ES-I3 (cell line): ENCODE measurements at regions not wholly inside any gene's neighbourhood (a gene's known extent, or its start where the extent isn't known, plus 50 kb on each side); places are given as distances from the start of the nearest gene placed in this dataset.
"Not testable (repeated sequence)": the region's sequence is repeated elsewhere in the genome, so short reads cannot be mapped to it uniquely, and the experiment has no call there.

Experiments used
- H3K36me3 ChIP-seq: 2 replicates; pipeline ENCODE4 v1.6.1; 2013; ENCODE audit warnings: mild to moderate bottlenecking, low read length, control low read depth, moderate library complexity; ENCODE audit not compliant: insufficient read depth
- H3K4me1 ChIP-seq: 2 replicates; pipeline ENCODE4 v1.6.1; 2013; ENCODE audit warnings: mild to moderate bottlenecking, control low read depth, low read length; ENCODE audit not compliant: insufficient read depth
- H3K9ac ChIP-seq: 2 replicates; pipeline ENCODE4 v1.6.1; 2013; ENCODE audit warnings: low read depth, mild to moderate bottlenecking, low read length, moderate library complexity
- H3K9me3 ChIP-seq: 2 replicates; pipeline ENCODE4 v1.6.1; 2013; ENCODE audit warnings: mild to moderate bottlenecking, low read length, moderate library complexity; ENCODE audit not compliant: control insufficient read depth, insufficient read depth

DNA sequence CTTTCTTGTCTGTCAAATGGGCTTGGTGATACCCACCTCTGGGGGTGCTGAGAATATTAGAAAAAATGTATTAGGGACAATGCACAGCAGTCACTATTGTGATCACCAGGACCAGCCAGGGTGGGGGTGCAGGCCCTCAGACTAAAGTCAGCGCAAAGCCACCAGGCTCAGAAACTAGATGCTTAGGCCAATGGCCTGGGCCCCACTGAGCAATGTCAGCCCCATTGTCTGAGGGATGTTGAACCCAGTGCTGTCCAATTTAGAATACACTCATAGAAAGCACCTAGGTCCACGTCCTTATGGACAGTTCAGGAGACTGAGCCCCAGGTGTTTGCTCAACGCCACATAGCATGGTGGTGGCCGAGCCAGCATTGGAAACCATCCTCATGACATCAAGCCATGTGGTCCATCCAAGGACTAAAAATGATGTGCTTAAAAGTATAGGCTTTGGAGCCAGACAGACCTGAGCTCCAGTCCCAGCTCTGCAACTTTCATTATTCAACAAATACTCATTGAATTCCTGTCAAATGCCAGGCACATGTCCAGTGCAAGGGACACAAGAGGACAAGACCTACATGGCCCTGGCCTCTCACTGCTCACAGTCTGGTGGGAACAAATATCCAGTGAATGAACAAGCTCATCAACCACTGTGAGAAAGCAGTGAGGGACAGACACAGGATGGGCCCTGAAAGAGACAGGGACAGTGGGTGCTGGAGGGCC, 273.8 kb downstream of the MATN1 start:
- no peak overlapping the region for H3K9ac ChIP-seq
- no peaks in the 10 kb centered on the region for H3K4me1 ChIP-seq
- no peaks in the 10 kb centered on the region for H3K36me3 ChIP-seq
- no peaks in the 10 kb centered on the region for H3K9me3 ChIP-seq

DNA sequence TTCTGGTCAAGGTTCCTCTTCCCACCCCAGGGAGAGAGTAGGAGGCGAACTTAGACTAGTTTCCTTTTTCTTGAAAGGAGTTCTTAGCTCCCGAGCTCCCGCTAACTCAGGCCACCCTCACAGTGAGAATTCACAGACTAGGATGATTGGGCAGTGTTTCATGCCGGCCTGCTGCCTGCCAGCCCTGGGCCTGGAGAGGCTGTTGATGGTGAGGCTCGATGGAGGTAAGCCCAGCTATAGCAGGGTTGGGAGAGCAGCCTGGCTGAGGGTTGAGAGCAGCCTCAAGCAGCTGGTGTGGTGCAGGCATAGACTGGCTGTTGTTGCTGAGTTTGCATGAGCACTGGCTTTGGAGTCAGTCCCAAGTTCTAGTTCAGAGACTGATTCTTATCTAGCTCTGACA, 274.4 kb downstream of the MATN1 start:
- no peaks in the 10 kb centered on the region for H3K9me3 ChIP-seq
- H3K4me1 ChIP-seq = no peaks in the 10 kb centered on the region
- no peaks in the 10 kb centered on the region for H3K36me3 ChIP-seq
- no peak overlapping the region for H3K9ac ChIP-seq

DNA sequence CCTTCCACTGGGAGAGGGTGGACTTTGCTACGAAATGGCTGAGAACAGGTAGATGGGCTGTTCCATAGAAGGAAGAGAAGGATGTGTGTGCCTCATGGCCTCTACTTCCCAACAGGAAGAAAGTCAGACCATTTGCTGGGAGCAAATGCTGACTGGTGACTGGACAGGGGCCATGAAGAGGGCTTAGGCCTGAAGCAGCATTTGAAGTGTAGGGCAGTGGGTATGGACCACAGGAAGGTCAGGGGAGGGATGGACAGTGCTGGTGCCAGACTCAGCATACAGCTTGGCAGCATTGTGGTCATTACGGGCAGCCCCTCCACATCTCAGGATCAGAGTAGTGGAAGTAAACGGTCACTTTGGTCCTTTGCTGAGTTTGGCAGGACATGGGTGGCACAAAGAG, 275.7 kb downstream of the MATN1 start:
- H3K9ac ChIP-seq = no peak overlapping the region
- H3K4me1 ChIP-seq = no peaks in the 10 kb centered on the region
- no peaks in the 10 kb centered on the region for H3K9me3 ChIP-seq
- H3K36me3 ChIP-seq = no peaks in the 10 kb centered on the region

DNA sequence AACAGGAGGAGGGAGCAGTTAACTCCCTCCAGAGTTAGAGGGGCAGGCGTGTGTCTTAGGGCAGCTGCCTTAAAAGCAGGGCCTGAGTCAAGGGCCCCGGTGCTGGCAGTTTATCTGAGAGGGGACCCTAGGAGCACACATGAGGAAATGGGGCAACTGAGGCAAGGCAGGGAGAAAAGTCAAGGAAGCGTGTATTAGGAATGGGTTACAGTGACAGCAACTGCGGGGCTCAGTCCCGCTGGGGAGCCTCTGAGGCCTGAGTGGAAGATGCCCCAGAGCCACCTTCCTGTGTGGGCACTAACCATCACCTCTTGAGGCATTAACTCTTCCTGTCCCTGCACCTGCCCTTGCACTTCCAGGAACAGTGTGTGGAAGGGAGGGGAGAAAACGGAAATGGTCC, 276.3 kb downstream of the MATN1 start:
- no peak overlapping the region for H3K9ac ChIP-seq
- H3K4me1 ChIP-seq = no peaks in the 10 kb centered on the region
- H3K36me3 ChIP-seq = no peaks in the 10 kb centered on the region
- no peaks in the 10 kb centered on the region for H3K9me3 ChIP-seq

- Histone ChIP-seq H3K9me3 (no peaks in the 10 kb centered on the region), H3K9ac (no peak overlapping the region), H3K36me3 (no peaks in the 10 kb centered on the region), H3K4me1 (no peaks in the 10 kb centered on the region)
Observed at GRCh38 chr1:30446508-30446907, 276.9 kb downstream of the MATN1 start.

GRCh38 chr1:30446095-30446494, 277.3 kb downstream of the MATN1 start:
- Histone ChIP-seq H3K36me3 (no peaks in the 10 kb centered on the region), H3K9me3 (no peaks in the 10 kb centered on the region), H3K4me1 (no peaks in the 10 kb centered on the region), H3K9ac (no peak overlapping the region)

DNA sequence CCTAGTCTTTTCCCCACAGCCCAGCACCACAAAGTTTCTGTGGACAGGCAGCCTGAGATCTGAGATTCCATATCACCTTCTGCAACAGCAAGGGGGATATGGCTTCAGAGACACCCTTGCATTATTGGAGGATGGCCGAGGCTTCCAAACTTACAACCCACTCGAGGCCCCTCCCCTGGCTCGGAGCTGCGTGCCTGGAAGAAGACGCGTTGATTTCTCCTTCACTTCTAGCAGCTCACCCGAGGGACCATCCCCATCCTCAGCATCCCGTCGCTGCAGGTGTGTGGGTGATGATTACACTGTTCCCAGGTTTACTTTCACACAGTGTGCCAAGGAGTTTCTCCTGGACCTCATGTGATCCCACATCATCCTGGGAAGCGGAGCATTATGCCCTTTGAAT, 277.9 kb downstream of the MATN1 start:
- Histone ChIP-seq H3K9me3 (no peaks in the 10 kb centered on the region), H3K4me1 (no peaks in the 10 kb centered on the region), H3K36me3 (no peaks in the 10 kb centered on the region), H3K9ac (no peak overlapping the region)

DNA sequence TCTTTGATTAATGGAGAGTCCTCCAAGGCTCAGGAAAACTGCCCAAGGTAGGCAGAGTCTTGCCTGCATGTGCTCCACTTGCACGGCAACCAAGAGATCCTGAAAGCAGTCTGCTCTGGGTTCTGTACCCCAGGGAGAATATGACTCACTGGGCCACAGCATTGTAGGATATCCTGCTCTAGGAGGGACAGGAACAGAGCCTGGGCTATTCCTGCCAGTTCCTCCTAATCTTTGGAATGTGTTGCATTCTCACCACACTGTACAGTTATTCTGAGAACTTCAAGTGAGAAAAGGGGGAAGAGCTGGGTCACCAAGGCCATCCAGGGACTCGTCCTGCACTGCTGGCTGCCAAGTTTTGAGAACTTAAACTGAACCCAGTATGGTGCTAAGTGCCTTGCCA, 278.5 kb downstream of the MATN1 start:
- H3K4me1 ChIP-seq = no peaks in the 10 kb centered on the region
- H3K9ac ChIP-seq = no peak overlapping the region
- H3K36me3 ChIP-seq = no peaks in the 10 kb centered on the region
- no peaks in the 10 kb centered on the region for H3K9me3 ChIP-seq

DNA sequence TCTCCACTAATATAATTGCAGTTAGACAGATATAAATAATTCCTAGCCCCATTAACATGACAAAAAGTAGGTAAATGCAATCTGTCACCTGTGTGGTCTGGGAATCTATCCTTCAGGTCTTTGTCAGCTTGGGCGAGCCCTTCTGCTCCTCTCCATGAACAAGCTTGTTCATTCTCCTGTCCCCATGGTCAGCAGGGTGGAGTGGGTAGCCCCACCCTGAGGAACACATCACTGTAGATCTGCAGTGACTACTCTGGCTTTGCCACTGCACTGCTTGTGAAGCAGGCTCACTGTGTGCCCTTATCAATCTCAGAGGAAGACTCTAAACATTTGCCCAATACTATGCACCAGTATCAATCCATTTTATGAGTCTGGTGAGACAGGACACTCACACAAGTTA, 279.0 kb downstream of the MATN1 start:
- Histone ChIP-seq H3K9ac (no peak overlapping the region), H3K4me1 (no peaks in the 10 kb centered on the region), H3K36me3 (no peaks in the 10 kb centered on the region), H3K9me3 (no peaks in the 10 kb centered on the region)

GRCh38 chr1:30438274-30438673, 285.1 kb downstream of the MATN1 start:
- not testable (repeated sequence) for H3K4me1 ChIP-seq, H3K9me3 ChIP-seq, H3K9ac ChIP-seq, H3K36me3 ChIP-seq

DNA sequence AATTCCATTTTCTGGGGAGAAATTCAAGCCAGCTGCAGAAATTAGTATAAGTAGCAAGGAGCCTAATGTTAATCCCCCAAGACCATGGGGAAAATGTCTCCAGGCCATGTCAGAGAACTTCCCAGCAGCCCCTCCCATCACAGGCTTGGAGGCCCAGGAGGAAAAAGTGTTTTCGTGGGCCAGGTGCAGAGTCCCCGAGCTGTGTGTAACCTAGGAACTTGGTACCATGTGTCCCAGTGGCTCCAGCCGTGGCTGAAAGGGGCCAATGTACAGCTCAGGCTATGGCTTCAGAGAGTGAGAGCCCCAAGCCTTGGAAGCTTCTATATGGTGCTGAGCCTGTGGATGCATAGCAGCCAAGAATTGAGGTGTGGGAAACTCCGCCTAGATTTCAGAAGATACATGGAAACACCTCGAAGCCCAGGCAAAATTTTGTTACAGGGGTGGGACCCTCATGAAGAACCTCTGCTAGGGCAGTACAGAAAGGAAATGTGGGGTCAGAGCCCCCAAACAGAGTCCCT, 286.3 kb downstream of the MATN1 start:
- Histone ChIP-seq H3K9ac (no peak overlapping the region), H3K9me3 (peaks cover 9% of the 10 kb centered on the region), H3K36me3 (no peaks in the 10 kb centered on the region), H3K4me1 (no peaks in the 10 kb centered on the region)

DNA sequence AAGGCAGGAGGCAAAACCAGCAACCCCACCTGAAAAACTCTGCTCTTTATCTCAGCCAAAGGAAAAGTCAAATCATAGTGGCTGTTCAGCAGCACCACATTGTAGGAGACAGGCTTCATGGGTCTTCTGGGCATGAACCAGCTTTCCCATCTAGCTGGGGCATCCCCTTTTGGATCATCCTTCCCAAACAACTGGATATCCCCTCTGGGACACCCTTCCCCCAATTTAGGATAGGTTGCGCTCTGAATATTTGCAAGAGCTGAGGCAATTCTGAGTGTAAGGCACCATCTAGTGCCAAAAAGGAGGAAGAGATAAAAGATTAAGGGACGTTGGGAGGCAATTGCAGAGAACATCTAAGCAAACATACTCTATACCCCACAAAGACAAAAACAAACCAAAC, 295.8 kb downstream of the MATN1 start:
- 0 out of 2 replicates have a peak, but pooled peaks cover 2% of the 10 kb centered on the region for H3K4me1 ChIP-seq
- no peaks in the 10 kb centered on the region for H3K9me3 ChIP-seq
- H3K9ac ChIP-seq = no peak overlapping the region
- no peaks in the 10 kb centered on the region for H3K36me3 ChIP-seq

- H3K9ac ChIP-seq = no peak overlapping the region
- H3K9me3 ChIP-seq = no peaks in the 10 kb centered on the region
- no peaks in the 10 kb centered on the region for H3K36me3 ChIP-seq
- H3K4me1 ChIP-seq = 0 out of 2 replicates have a peak, but pooled peaks cover 2% of the 10 kb centered on the region
Observed at GRCh38 chr1:30425046-30425445, 298.3 kb downstream of the MATN1 start.

- no peak overlapping the region for H3K9ac ChIP-seq
- H3K4me1 ChIP-seq = 0 out of 2 replicates have a peak, but pooled peaks cover 2% of the 10 kb centered on the region
- H3K9me3 ChIP-seq = no peaks in the 10 kb centered on the region
- no peaks in the 10 kb centered on the region for H3K36me3 ChIP-seq
Observed at GRCh38 chr1:30423570-30423969, 299.8 kb downstream of the MATN1 start.

DNA sequence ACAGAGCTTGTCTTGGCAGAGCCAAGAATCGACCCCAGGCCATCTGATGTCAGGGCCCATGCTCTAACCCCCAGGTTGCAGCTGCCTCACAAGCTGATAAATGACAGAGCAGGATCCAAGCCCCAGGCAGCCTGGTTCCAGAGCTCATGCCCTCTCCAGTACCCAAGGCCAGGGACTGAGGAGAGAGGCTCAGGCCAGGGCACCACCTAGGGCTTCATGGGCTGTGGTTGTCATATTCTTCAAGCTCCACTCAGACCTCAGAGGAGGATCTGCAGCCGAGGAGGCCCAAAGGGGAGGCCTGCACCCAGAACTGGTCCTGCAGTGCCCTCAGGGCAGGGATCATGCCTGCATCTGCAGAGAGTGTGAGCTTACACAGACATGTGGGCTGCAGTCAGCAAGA, 301.1 kb downstream of the MATN1 start:
- H3K9me3 ChIP-seq = no peaks in the 10 kb centered on the region
- H3K36me3 ChIP-seq = no peaks in the 10 kb centered on the region
- H3K4me1 ChIP-seq = no peaks in the 10 kb centered on the region
- no peak overlapping the region for H3K9ac ChIP-seq
